HG03108 (cell line): ENCODE measurements at regions not wholly inside any gene's neighbourhood (a gene's known extent, or its start where the extent isn't known, plus 50 kb on each side); places are given as distances from the start of the nearest gene placed in this dataset.

Experiments used
- ATAC-seq: cut with Tn5 transposase; IDR thresholded peaks from one replicate; pipeline ENCODE4 v1.9.1; 2021; ENCODE audit warnings: moderate library complexity; ENCODE audit not compliant: unreplicated experiment

- no peak for ATAC-seq
These were observed 93.7 kb upstream of the RGMA start for GRCh38 chr15:93182703-93183205.

GRCh38 chr15:93180656-93181055 lies 91.6 kb upstream of the RGMA start:
- no peak for ATAC-seq

GRCh38 chr15:93180128-93180527 lies 91.1 kb upstream of the RGMA start:
- no peak for ATAC-seq

GRCh38 chr15:93179700-93180102 lies 90.7 kb upstream of the RGMA start:
- no peak for ATAC-seq

GRCh38 chr15:93179072-93179471 lies 90.1 kb upstream of the RGMA start:
- ATAC-seq, result no peak

GRCh38 chr15:93178371-93178770 lies 89.4 kb upstream of the RGMA start:
- no peak for ATAC-seq

GRCh38 chr15:93176065-93176464 lies 87.1 kb upstream of the RGMA start:
- no peak for ATAC-seq

GRCh38 chr15:93174836-93175235 lies 85.8 kb upstream of the RGMA start:
- ATAC-seq, result no peak

GRCh38 chr15:93173369-93173768 lies 84.4 kb upstream of the RGMA start:
- no peak for ATAC-seq

GRCh38 chr15:93171476-93171875 lies 82.5 kb upstream of the RGMA start:
- ATAC-seq, result no peak

- ATAC-seq, result no peak
These were observed 81.3 kb upstream of the RGMA start for GRCh38 chr15:93170329-93170728.

GRCh38 chr15:93168910-93169309 lies 79.9 kb upstream of the RGMA start:
- no peak for ATAC-seq

- no peak for ATAC-seq
These were observed 78.3 kb upstream of the RGMA start for GRCh38 chr15:93167291-93167690.

- no peak for ATAC-seq
These were observed 77.7 kb upstream of the RGMA start for GRCh38 chr15:93166675-93167074.

GRCh38 chr15:93165734-93166470 lies 76.9 kb upstream of the RGMA start:
- ATAC-seq, result no peak

- ATAC-seq, result no peak
These were observed 75.4 kb upstream of the RGMA start for GRCh38 chr15:93164409-93164808.

GRCh38 chr15:93162560-93162959 lies 73.5 kb upstream of the RGMA start:
- no peak for ATAC-seq

- no peak for ATAC-seq
These were observed 70.9 kb upstream of the RGMA start for GRCh38 chr15:93159930-93160329.

GRCh38 chr15:93158097-93158900 lies 69.3 kb upstream of the RGMA start:
- no peak for ATAC-seq

GRCh38 chr15:93154666-93155065 lies 65.7 kb upstream of the RGMA start:
- ATAC-seq, result no peak

GRCh38 chr15:93152951-93153350 lies 63.9 kb upstream of the RGMA start:
- ATAC-seq, result no peak

- no peak for ATAC-seq
These were observed 63.3 kb upstream of the RGMA start for GRCh38 chr15:93152360-93152759.
